NCI-H2227 (cell line): ENCODE measurements at regions not wholly inside any gene's neighbourhood (a gene's known extent, or its start where the extent isn't known, plus 50 kb on each side); places are given as distances from the start of the nearest gene placed in this dataset.
"Not testable (repeated sequence)": the region's sequence is repeated elsewhere in the genome, so short reads cannot be mapped to it uniquely, and the experiment has no call there.

Experiments used
- DNase-seq: peaks from one replicate; lab custom pipeline; 2025; ENCODE audit not compliant: unreplicated experiment; lab: John Stamatoyannopoulos, UW

GRCh38 chr5:89690331-89690730 is 719.2 kb downstream of the CETN3 start:
- no peak for DNase-seq

- no peak for DNase-seq
These were observed 723.3 kb downstream of the CETN3 start for GRCh38 chr5:89686081-89686765.

- no peak for DNase-seq
These were observed 732.9 kb downstream of the CETN3 start for GRCh38 chr5:89676634-89677033.

GRCh38 chr5:89673019-89673418 is 736.5 kb downstream of the CETN3 start:
- DNase-seq, result no peak

GRCh38 chr5:89668821-89669220 is 740.7 kb downstream of the CETN3 start:
- DNase-seq, result no peak

- DNase-seq, result no peak
These were observed 747.1 kb downstream of the CETN3 start for GRCh38 chr5:89662499-89662898.

GRCh38 chr5:89638871-89639270 is 755.9 kb upstream of the MEF2C start:
- no peak for DNase-seq

GRCh38 chr5:89634176-89634575 is 751.2 kb upstream of the MEF2C start:
- not testable (repeated sequence) for DNase-seq

- not testable (repeated sequence) for DNase-seq
These were observed 747.1 kb upstream of the MEF2C start for GRCh38 chr5:89630064-89630463.

GRCh38 chr5:89628876-89629635 is 746.1 kb upstream of the MEF2C start:
- DNase-seq, result no peak

- no peak for DNase-seq
These were observed 733.0 kb upstream of the MEF2C start for GRCh38 chr5:89615839-89616518.

GRCh38 chr5:89613222-89613956 is 730.4 kb upstream of the MEF2C start:
- DNase-seq, result no peak

GRCh38 chr5:89606939-89607534 is 724.1 kb upstream of the MEF2C start:
- no peak for DNase-seq

GRCh38 chr5:89604342-89604741 is 721.4 kb upstream of the MEF2C start:
- no peak for DNase-seq

GRCh38 chr5:89601880-89602279 is 718.9 kb upstream of the MEF2C start:
- no peak for DNase-seq

GRCh38 chr5:89597878-89598277 is 714.9 kb upstream of the MEF2C start:
- no peak for DNase-seq

- no peak for DNase-seq
These were observed 713.8 kb upstream of the MEF2C start for GRCh38 chr5:89596821-89597220.

GRCh38 chr5:89595056-89595455 is 712.1 kb upstream of the MEF2C start:
- DNase-seq, result no peak

- no peak for DNase-seq
These were observed 701.5 kb upstream of the MEF2C start for GRCh38 chr5:89584339-89584956.

- DNase-seq, result no peak
These were observed 700.5 kb upstream of the MEF2C start for GRCh38 chr5:89583534-89583933.
